ENCODE measurements at regions not wholly inside any gene's neighbourhood (a gene's known extent, or its start where the extent isn't known, plus 50 kb on each side); places are given as distances from the start of the nearest gene placed in this dataset.
"Not testable (repeated sequence)": the region's sequence is repeated elsewhere in the genome, so short reads cannot be mapped to it uniquely, and the experiment has no call there.

GRCh38 chr7:127460077-127460476, 67.6 kb upstream of the ZNF800 start:
- Histone ChIP-seq H3K4me2 (no peak overlapping the region), H3K36me3 (no peaks in the 10 kb centered on the region), H3K27ac (no peak overlapping the region), H3K79me2 (ENCODE audit: low read depth) (no peaks in the 10 kb centered on the region), H2AFZ (replicated peaks) (no peak overlapping the region), H3K9me3 (ENCODE audit: low read depth) (no peaks in the 10 kb centered on the region), H3K4me3 (no peak overlapping the region), H3F3A (ENCODE audit: low read depth) (no peaks in the 10 kb centered on the region), H3K27me3 (no peaks in the 10 kb centered on the region), H4K20me1 (ENCODE audit: low read depth) (no peaks in the 10 kb centered on the region), H3K9ac (no peak overlapping the region), H3K4me1 (no peaks in the 10 kb centered on the region)
- H3K27me3 Mint-ChIP-seq (ENCODE audit: insufficient read depth, low read depth), result no peaks in the 10 kb centered on the region
- no peak overlapping the region for H3K27ac Mint-ChIP-seq
- TF ChIP-seq EZH2 (IDR thresholded peaks at IDR 0.05), result no peak
- TF ChIP-seq CTCF (IDR thresholded peaks at IDR 0.05), result no peak
- no peak for TF ChIP-seq EZH2phosphoT487 (IDR thresholded peaks at IDR 0.05)
- H3K9me3 Mint-ChIP-seq, result peaks cover 11% of the 10 kb centered on the region
- DNase-seq (ENCODE audit: low spot score), result no peak
- H3K4me1 Mint-ChIP-seq, result no peaks in the 10 kb centered on the region
- H3K36me3 Mint-ChIP-seq, result no peaks in the 10 kb centered on the region
- H3K4me3 Mint-ChIP-seq, result no peak overlapping the region

- not testable (repeated sequence) for DNase-seq (ENCODE audit: low spot score); H3K27ac Mint-ChIP-seq; H3K9me3 ChIP-seq (ENCODE audit: low read depth); H3K4me3 Mint-ChIP-seq; H2AFZ ChIP-seq (replicated peaks); H3K27me3 ChIP-seq; H3K36me3 Mint-ChIP-seq; H3F3A ChIP-seq (ENCODE audit: low read depth); H3K27ac ChIP-seq; H3K9ac ChIP-seq; H3K4me3 ChIP-seq; H4K20me1 ChIP-seq (ENCODE audit: low read depth); H3K4me2 ChIP-seq; H3K36me3 ChIP-seq; H3K27me3 Mint-ChIP-seq (ENCODE audit: insufficient read depth, low read depth); H3K4me1 Mint-ChIP-seq; H3K4me1 ChIP-seq; H3K79me2 ChIP-seq (ENCODE audit: low read depth)
- H3K9me3 Mint-ChIP-seq, result peaks cover 33% of the 10 kb centered on the region
Measured at GRCh38 chr7:127451258-127451657, 58.8 kb upstream of the ZNF800 start.

- Histone ChIP-seq H3K27ac (no peak overlapping the region), H3K9ac (no peak overlapping the region), H3K9me3 (ENCODE audit: low read depth) (no peaks in the 10 kb centered on the region), H3K27me3 (no peaks in the 10 kb centered on the region), H3F3A (ENCODE audit: low read depth) (no peaks in the 10 kb centered on the region), H3K4me3 (no peak overlapping the region), H3K79me2 (ENCODE audit: low read depth) (no peaks in the 10 kb centered on the region), H2AFZ (replicated peaks) (no peak overlapping the region), H3K36me3 (no peaks in the 10 kb centered on the region), H3K4me2 (no peak overlapping the region), H3K4me1 (no peaks in the 10 kb centered on the region), H4K20me1 (ENCODE audit: low read depth) (no peaks in the 10 kb centered on the region)
- Mint-ChIP-seq H3K4me3 (no peak overlapping the region), H3K27ac (no peak overlapping the region), H3K27me3 (ENCODE audit: insufficient read depth, low read depth) (peaks cover 5% of the 10 kb centered on the region), H3K4me1 (no peaks in the 10 kb centered on the region), H3K36me3 (no peaks in the 10 kb centered on the region), H3K9me3 (peaks cover 30% of the 10 kb centered on the region)
- DNase-seq (ENCODE audit: low spot score), result no peak
- TF ChIP-seq EZH2phosphoT487 (IDR thresholded peaks at IDR 0.05) (no peak), EZH2 (IDR thresholded peaks at IDR 0.05) (no peak), CTCF (IDR thresholded peaks at IDR 0.05) (no peak)
Measured at GRCh38 chr7:127448566-127448965, 56.1 kb upstream of the ZNF800 start.

GRCh38 chr7:127447326-127447945, 54.9 kb upstream of the ZNF800 start:
- no peaks in the 10 kb centered on the region for H3K79me2 ChIP-seq (ENCODE audit: low read depth)
- peak; percentile 49 for DNase-seq (ENCODE audit: low spot score)
- H2AFZ ChIP-seq (replicated peaks), result no peak overlapping the region
- no peaks in the 10 kb centered on the region for H3K36me3 Mint-ChIP-seq
- no peak overlapping the region for H3K9ac ChIP-seq
- no peaks in the 10 kb centered on the region for H3K4me1 Mint-ChIP-seq
- peaks cover 30% of the 10 kb centered on the region for H3K9me3 Mint-ChIP-seq
- TF ChIP-seq EZH2phosphoT487 (IDR thresholded peaks at IDR 0.05) (no peak), CTCF (IDR thresholded peaks at IDR 0.05) (peak; percentile 55), EZH2 (IDR thresholded peaks at IDR 0.05) (no peak)
- no peaks in the 10 kb centered on the region for H3K27me3 ChIP-seq
- no peak overlapping the region for H3K4me3 ChIP-seq
- no peak overlapping the region for H3K27ac Mint-ChIP-seq
- no peak overlapping the region for H3K4me2 ChIP-seq
- H3K27me3 Mint-ChIP-seq (ENCODE audit: insufficient read depth, low read depth), result peaks cover 5% of the 10 kb centered on the region
- H3K36me3 ChIP-seq, result no peaks in the 10 kb centered on the region
- no peak overlapping the region for H3K4me3 Mint-ChIP-seq
- H4K20me1 ChIP-seq (ENCODE audit: low read depth), result no peaks in the 10 kb centered on the region
- H3K9me3 ChIP-seq (ENCODE audit: low read depth), result no peaks in the 10 kb centered on the region
- H3F3A ChIP-seq (ENCODE audit: low read depth), result no peaks in the 10 kb centered on the region
- no peaks in the 10 kb centered on the region for H3K4me1 ChIP-seq
- H3K27ac ChIP-seq, result no peak overlapping the region

All from neural progenitor cell (in vitro differentiated cells).